Lower leg skin (tissue), 3 donors: ENCODE measurements at regions not wholly inside any gene's neighbourhood (a gene's known extent, or its start where the extent isn't known, plus 50 kb on each side); places are given as distances from the start of the nearest gene placed in this dataset.

Source experiments
- CTCF ChIP-seq, 3 donors: fragments of 450-650 bp; IDR thresholded peaks; one replicate each; pipeline ENCODE4 v1.5.1; 2016; ENCODE audit warnings: antibody characterized with exemption in 3 of 3, mild to moderate bottlenecking in 3 of 3, moderate library complexity in 2 of 3
- POLR2A ChIP-seq, 2 donors: fragments of 450-650 bp; IDR thresholded peaks; one replicate each; pipeline ENCODE4 v1.6.1; 2016 to 2017; ENCODE audit warnings: antibody characterized with exemption in 2 of 2, mild to moderate bottlenecking in 1 of 2, moderate library complexity in 1 of 2

GRCh38 chr16:65538976-65539375 is 417.1 kb upstream of the CDH11 start:
- TF ChIP-seq CTCF (IDR thresholded peaks at IDR 0.05) (no peak), POLR2A (IDR thresholded peaks at IDR 0.05) (no peak)
